ENCODE measurements at regions not wholly inside any gene's neighbourhood (a gene's known extent, or its start where the extent isn't known, plus 50 kb on each side); places are given as distances from the start of the nearest gene placed in this dataset.

GRCh38 chr2:165017966-165018596 lies 62.8 kb upstream of the SLC38A11 start:
- TF ChIP-seq CTCF (IDR thresholded peaks at IDR 0.05), result no peak
- TF ChIP-seq POLR2A (IDR thresholded peaks at IDR 0.05), result no peak

All from lower leg skin (tissue), 3 donors.